Activated CD8-positive, alpha-beta memory T cell treated with anti-CD3 and anti-CD28 coated beads, Interleukin-2, amount 50 U/mL, for 24 hours (primary cell): ENCODE measurements at regions not wholly inside any gene's neighbourhood (a gene's known extent, or its start where the extent isn't known, plus 50 kb on each side); places are given as distances from the start of the nearest gene placed in this dataset.
"Not testable (repeated sequence)": the region's sequence is repeated elsewhere in the genome, so short reads cannot be mapped to it uniquely, and the experiment has no call there.

Experiments
- DNase-seq: peaks from one replicate; pipeline ENCODE4 v3.0.0-alpha.2; 2020; ENCODE audit errors: extremely low read depth

DNA sequence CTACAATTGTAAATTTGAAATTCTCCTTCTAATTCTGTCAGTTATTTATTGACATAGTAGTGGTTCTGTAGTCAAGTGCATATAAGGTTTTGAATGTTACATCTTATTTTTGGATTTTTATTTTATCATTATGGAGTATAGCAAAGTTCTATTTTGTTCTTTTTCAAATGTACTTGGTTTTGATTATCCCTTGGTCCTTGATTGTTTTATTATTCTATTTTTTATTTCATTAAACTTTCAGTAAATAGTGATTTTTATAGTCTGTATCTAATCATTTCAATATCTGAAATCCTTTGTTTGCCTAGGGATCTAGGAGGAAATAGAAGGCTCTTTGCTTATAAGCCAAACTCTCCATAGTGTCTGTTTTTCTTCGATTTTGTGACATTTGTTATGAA lies 87.8 kb downstream of the HFE start:
- no peak for DNase-seq

DNA sequence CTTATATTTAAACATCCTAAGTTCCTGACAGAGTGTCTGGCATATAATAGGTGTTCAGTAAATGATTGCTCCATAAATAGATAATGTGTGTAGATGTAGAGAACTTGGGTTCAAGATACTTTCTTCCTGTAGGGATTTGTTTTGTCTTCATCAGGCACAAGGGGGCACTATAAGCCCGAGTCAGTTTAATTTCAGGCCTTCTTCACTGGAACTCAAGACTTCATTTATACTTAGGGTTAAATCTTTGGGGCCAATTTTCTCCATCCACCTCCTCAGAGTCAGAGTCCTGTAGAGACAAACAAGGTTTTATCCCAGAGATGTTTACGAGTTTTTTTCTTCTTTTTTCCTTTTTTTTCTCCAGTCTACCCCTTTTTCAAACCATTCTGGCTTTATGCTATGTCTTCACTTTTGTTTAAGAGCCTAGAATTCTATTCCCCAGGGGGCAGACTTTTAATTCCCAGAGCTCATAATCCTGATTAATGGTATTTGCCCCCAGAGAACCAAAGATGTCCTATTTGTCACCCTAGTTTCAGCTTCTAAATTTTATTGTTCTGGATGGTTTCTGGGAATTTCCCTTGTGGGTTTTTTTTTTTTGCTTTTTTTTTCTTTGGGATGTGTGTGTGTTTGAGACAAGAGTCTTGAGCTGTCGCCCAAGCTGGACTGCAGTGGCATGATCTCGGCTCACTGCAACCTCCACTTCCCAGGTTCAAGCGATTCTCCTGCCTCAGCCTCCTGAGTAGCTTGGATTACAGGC lies 88.4 kb downstream of the HFE start:
- DNase-seq, result no peak

DNA sequence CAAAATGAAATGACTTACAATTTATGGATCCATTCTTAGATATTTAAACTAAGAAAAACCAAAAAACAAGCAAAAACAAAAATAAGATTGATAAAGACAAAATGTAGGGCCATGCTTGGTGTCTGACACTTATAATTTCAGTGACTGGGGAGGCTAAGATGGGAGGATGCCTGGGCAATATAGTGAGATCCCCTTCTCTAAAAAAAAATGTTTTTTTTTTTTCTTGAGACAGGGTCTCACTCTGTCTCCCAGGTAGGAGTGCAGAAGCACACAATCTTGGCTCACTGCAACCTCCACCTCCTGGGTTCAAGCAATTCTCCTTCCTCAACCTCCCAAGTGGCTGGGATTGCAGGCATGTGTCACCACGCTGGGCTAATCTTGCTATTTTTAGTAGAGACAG lies 92.4 kb downstream of the HFE start:
- DNase-seq, result no peak

DNA sequence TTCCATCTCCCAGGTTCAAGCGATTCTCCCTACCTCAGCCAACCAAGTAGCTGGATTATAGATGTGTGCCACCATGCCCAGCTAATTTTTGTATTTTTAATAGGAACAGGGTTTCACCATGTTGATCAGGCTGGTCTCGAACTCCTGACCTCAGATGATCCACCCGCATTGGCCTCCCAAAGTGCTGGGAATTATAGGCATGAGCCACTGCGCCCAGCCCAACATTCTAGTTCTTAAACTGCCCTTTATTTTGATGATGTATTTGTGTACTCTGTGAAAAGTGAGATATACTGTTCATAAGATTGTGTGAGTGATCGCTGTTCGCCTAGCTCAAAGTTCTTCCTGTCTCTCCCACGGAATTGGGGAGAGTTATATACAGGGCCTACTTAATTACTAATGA lies 93.1 kb downstream of the HFE start:
- DNase-seq, result no peak

DNA sequence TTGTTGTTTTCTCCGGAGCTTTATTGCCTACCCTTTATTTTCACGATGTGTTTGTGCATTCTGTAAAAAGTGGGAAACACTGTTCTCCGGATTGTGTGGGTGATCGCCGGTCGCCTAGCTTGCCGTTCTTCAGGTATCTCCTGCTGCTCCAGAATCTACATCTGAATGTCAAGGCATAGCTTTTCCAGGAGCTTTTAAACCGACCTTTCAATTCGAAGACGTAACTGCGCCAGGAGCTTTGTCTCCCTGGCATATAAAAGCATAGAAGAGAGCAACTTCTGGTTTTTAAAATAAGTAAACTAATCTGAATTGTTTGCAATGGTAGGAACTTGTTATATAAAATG lies 96.0 kb downstream of the HFE start:
- DNase-seq, result no peak

DNA sequence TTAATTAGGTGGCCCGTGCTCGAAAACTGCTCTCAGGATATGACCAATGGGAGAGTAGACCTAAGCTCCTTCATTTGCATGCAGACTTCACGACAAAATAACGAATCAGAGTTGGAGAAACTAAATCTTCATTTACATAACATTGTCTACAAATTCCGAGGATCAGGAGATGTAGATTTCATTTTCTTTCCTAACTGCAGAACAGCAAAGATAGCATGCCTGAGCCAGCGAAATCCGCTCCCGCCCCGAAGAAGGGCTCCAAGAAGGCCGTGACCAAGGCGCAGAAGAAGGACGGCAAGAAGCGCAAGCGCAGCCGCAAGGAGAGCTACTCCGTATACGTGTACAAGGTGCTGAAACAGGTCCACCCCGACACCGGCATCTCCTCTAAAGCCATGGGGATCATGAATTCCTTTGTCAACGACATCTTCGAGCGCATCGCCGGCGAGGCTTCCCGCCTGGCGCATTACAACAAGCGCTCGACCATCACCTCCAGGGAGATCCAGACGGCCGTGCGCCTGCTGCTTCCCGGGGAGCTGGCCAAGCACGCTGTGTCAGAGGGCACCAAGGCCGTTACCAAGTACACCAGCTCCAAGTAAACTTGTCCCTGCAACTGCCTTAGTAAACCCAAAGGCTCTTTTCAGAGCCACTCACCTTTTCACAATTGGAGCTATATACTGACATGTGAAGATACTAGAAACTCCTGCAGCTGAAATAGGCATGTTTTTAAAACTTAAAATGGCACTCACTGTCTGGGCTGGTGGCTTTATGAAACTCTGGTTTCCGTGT lies 96.5 kb downstream of the HFE start:
- DNase-seq, result no peak

DNA sequence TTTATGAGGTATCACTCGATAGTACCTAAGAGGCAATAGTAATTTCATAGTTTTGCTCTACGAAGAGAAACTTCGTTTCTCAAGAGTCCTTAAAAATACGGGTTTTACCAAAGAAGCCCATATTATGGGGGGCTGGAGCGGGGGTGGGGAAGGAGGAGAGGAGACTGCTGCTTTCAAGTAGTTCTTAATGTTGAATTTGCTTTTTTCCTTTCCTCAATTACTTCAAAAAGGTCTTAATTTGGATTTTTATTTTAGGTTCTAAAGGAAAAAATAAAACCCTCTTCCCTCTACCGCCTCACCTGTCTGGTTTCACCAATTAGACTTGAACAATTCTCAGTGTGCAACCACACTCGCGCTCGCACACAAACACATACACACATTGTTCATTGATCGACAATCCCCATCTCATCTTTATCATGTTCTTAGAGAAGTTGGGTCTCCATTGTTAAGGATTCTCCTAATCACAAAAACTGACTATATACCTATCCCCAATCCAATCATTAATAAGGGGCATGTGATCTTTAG lies 97.2 kb downstream of the HFE start:
- DNase-seq, result no peak

DNA sequence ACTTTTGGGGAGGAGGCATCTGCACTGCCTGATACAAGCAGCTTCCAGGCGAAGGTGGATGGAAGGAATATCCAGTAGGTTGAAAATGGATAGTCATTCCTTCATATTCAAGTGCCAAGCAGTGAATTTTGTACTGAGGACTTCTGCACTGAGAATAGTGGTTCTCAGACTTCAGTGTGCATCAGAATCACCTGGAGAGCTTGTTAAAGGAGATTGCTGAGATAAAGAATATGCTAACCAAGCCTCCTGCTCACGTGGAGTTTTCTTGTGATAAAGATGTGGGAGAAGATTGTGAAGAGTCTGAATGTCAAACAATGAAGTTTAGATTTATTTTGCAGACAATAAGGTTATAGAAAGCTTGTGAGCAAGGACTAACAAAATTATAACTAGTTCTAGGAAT lies 97.8 kb downstream of the HFE start:
- DNase-seq, result no peak

DNA sequence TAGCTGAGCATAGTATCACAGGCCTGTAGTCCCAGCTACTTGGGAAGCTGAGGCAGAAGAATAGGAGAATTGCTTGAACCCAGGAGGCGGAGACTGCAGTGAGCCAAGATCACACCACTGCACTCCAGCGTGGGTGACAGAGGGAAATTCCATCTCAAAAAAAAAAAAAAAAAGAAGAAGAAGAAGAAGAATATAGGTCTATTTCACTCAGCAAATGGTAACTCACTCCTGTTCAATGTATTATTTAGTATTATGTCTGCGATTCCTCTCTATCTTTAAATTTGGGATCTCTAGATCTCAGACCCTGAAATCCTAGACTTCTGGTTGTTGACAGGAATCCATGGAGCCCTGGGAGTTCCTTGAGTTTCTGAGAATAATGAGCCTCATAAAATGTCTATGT lies 98.6 kb downstream of the HFE start:
- DNase-seq, result no peak

DNA sequence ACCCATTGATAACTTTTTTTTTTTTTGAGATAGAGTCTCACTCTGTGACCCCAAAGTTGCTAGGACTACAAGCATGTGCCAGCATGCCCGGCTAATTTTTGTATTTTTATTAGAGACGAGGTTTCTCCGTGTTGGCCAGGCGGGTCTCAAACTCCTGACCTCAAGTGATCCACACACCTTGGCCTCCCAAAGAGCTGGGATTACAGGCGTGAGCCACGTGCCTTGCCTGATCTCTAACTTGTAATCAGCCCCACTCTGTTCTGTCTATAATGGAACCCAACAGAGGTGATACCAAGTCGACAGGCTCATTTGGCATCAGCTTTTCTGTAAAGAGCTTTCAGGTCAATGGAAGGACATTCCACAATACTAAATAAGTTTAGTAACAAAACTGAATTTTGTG lies 99.4 kb downstream of the HFE start:
- DNase-seq, result no peak

DNA sequence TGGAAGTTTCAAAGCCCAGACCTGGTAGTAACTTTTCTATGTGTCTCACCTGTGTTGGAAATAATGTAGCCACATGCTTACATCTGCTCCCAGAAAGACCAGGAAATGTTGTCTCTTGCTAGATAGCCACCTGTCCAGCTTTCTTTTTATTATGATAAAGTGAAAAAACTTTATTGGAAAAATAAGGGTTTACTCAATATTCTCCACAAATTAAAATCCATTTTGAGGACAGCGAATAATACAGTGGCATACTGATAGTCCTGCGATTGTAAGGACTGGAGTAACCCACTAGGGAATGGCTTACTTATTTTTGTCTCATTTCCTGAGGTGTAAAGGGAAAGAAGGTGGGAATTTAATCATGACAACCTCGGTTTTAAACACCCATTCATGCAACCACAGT lies 100.1 kb downstream of the HFE start:
- no peak for DNase-seq

DNA sequence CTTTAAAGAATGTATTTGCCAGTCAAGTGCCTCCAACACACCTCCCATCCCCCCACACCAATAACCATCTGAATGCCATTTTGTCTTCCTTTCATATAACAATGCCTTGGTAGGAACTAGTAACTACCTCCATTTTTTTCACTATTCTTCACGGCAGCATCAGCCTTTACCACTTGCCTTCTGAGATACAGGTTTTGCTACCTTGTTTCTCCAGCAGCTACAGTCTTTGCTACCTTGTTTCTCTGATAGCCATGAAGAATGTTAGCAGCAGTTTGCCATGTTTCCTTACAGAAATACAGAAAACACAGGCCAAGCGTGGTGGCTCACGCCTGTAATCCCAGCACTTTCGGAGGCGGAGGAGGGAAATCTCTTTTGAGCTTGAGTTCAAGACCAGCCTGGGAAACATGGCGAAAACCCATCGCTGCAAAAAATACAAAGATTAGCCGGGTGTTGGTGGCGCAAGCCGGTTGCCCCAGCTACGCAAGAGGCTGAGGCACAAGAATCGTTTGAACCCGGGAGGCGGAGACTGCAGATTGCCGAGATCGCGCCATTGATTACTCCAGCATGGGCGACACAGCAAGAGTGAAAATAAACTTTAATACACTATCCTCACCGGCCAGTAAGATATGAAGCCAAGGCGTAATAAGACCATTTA lies 100.9 kb downstream of the HFE start:
- DNase-seq, result no peak

DNA sequence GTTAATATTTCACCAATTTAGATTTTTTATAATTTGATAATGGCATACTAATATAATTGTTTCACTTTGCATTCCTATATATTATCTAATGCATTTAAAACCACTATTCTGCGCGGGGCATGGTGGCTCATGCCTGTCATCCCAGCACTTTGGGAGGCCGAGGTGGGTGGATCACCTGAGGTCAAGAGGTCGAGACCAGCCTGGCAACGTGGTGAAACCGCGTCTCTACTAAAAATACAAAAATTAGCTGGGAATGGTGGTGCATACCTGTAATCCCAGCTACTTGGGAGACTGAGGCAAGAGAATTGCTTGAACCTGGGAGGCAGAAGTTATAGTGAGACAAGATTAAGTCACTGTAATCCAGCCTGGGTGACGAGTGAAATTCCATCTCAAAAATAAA lies 104.3 kb downstream of the HFE start:
- not testable (repeated sequence) for DNase-seq

DNA sequence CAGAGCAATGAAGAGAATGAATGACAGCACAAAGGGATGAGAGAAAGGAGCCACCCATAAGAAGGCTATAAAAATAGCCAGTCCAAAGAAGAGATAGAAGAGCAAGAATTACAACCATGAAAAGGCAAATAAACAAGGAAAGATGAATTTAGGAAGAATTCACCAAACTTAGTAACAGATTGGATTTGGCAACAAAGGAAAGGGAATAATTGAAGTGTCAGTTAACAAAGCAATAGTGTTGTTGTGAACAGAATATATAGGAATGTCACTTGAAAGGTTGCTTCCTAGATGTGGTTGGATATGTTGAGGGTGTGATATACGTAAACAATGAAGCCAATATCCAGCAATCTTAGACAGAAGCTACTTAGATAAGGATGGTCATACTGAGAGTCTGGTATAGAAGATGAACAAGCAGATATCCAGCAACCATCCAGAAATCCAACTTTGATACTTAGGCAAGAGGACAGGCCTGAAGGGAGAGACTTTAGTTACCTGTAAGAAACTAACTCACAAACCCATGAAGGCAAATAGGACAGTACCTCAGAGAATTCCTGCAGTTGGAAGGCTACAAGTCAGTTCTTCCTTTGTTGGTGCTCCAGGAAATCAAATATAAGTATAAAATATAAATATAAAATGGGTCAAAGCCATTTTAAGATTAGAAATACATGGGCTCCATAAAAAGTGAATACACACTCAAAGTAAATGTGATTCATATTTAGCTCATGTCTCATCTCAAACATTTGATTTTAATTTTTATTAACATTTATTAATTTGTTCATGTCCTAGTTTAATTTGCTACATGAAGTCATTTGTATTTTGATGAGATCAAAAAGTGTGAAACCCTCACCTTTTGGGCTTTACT lies 106.5 kb downstream of the HFE start:
- DNase-seq, result no peak

DNA sequence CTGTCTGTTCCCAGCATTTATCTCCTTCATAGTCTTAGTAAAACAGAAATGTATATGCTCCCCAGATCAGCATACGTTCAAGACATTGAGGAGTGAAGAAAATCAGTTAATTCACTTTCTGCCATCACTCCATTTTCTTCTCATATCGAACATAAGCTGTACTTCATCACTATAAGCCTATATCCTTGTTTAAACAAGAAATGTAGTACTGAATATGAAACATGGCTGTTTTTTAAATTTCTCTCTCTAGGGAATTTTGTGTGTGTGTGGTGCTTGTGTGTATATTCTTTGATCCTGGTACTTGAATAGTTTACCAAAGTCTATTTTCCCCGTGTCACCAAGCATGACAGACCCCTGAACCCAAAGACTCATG lies 107.1 kb downstream of the HFE start:
- no peak for DNase-seq

DNA sequence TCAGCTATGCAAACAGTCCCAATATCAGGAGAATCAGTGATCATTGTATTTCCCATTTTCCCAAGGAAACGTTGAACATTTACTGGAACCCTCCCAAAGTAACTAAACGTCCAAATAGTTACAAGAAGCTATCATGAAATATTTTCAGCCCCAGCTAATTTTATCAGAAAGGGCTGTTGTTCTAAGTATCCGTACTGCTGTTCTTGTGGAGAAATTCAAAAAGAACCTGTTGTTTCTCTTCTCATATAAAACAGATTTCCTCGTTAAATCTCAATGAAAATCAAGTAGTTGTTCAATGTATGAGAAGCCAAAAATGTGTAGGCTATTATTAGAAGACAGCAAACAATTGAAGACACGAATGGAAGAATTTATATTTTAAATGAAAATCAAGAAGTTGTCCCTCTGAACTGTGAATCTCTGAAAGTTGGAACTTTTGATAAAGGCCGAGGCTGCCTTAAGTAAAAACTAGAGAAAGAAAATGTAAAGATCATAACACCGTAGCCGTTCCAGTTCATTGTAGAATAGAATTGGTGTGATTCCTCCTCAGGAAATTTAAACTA lies 107.7 kb downstream of the HFE start:
- DNase-seq, result no peak

DNA sequence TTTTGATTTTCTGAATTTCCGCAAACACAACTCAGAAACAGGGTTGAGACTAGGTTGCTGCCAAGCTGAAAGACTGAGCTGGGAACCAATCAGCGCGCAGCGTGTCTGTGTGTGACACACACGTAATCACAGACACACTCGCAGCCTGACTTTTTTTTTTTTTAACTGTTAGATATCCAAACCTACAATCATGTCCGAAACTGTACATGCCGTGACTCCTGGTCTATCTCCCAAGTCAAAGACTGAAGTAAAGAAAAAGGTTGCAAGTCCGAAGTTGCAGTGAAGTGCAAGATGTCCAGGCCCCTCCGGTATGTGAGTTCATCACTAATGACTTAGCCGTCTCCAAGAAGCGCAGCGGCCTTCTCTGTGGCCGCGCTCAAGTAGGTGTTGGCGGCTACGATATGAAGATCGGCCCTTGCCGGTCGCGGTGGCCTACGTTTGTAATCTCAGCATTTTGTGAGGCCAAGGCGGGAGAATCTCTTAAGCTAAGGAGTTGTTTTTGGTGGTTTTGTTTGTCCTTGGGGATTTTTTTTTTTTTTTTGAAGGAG lies 108.2 kb downstream of the HFE start:
- no peak for DNase-seq

DNA sequence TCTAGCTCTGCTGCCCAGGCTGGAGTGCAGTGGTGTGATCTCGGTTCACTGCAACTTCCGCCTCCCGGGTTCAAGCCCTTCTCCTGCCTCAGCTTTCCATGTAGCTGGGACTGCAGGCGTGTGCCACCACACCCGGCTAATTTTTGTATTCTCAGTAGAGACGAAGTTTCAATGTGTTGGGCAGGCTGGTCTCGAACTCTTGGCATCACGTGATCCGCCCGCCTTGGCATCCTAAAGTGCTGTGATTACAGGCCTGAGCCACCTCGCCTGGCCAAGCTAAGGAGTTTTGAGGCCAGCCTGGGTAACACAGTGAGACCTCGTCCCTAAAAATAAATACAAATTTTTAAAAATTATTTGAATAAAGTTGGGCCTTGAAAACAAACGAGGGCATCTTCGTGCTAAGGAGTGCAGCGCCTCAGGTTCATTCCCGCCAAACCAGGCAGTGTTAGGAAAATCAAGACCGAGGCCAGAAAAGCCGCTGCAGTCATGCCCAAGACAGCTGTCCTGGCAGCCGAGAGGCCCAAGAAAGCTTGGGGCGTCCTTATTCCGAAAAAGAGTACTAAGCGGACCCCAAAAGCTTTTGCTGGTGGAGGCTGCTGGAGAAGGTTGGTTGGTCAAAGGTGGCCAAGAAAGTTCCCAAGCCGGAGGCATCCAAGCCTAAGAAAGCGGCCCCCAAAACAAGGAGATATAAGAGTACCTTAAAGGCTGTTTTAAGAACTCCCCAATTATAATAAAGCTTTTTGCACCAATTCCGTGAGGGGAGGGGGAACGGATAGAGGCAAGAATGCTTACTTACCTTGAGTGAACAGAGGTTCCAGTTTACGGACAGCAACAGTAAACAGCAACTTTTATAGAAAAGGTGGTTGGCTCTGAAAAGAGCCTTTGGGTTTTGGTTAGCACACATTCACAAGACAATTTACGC lies 109.0 kb downstream of the HFE start:
- no peak for DNase-seq

DNA sequence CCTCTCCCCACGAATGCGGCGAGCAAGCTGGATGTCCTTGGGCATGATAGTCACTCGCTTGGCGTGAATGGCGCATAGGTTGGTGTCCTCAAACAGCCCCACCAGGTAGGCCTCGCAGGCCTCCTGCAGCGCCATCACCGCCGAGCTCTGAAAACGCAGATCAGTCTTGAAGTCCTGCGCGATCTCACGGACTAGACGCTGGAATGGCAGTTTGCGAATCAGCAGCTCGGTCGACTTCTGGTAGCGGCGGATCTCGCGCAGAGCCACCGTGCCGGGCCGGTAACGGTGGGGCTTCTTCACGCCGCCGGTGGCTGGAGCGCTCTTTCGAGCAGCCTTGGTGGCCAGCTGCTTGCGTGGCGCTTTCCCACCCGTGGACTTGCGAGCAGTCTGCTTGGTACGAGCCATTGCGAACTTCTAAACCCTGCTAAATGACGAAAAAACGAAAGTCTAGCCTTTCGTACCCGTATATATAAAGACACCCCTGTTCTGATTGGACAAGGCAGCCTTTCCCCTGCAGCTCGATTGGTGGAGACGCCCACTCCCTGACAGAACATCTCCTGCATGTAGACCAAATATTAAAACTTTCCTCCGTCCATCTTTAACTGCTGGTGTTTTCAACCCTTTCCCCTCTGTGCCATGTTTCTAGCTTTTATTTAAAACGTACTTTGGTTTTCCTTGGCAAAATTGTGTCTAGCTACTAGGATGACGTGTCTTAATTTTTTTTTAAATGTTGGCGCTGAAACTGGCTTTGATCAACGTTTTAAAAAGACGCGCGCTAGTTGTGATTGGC lies 109.8 kb downstream of the HFE start:
- no peak for DNase-seq

DNA sequence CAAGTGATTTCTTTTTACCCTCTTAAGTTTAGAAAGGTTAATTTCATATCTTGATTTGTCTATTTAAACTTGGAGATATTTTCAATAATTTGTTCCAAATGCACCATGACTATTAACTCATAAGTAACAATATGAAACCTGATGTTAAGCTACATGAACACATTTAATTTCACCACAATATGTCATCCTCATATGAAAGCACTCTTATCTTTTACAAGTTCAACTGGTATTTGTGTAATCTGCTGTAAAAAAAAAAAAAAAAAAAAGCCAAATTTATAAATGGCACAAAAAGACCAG lies 110.4 kb downstream of the HFE start:
- no peak for DNase-seq
